AG04450 (cell line): ENCODE measurements at regions not wholly inside any gene's neighbourhood (a gene's known extent, or its start where the extent isn't known, plus 50 kb on each side); places are given as distances from the start of the nearest gene placed in this dataset.
"Not testable (repeated sequence)": the region's sequence is repeated elsewhere in the genome, so short reads cannot be mapped to it uniquely, and the experiment has no call there.

Experiments
- CTCF ChIA-PET: fragments of 300-600, 350-600 bp; formaldehyde crosslinking; extraction: SDS; loops from one replicate; lab custom pipeline; 2022; ENCODE audit warnings: antibody characterized with exemption, inconsistent platforms; lab: Charles Lee
- POLR2A ChIA-PET: fragments of 350-600 bp; formaldehyde crosslinking; extraction: SDS; loops from one replicate; lab custom pipeline; 2021; ENCODE audit warnings: antibody characterized with exemption, inconsistent platforms; lab: Yijun Ruan, JAX
- DNase-seq: peaks from one replicate; pipeline ENCODE4 v3.0.0-alpha.2; 2011; ENCODE audit warnings: low read depth, low spot score
- H3K27ac ChIP-seq: one replicate; pipeline ENCODE4 v1.5.1; 2012; ENCODE audit warnings: low read depth, low read length, control low read depth
- H3K27me3 ChIP-seq: one replicate; pipeline ENCODE4 v1.6.0; 2012; ENCODE audit warnings: low read length; ENCODE audit not compliant: control insufficient read depth, insufficient read depth
- H3K4me3 ChIP-seq: 2 replicates; pipeline ENCODE4 v1.5.1; 2011; ENCODE audit warnings: mild to moderate bottlenecking, low read depth, low read length, control low read depth
- H3K9me3 ChIP-seq: 2 replicates; pipeline ENCODE4 v1.5.1; 2012; ENCODE audit warnings: low read length; ENCODE audit not compliant: control insufficient read depth, insufficient read depth
- CTCF ChIP-seq: IDR thresholded peaks from 2 replicates; pipeline ENCODE4 v1.5.1; 2011; ENCODE audit warnings: low read depth, low read length, control low read depth, inconsistent platforms

- POLR2A ChIA-PET: no interaction called here
- H3K27ac ChIP-seq: no peak overlapping the region
- H3K9me3 ChIP-seq: peaks cover 5% of the 10 kb centered on the region; the same call in 1 of the 2 replicates
- H3K4me3 ChIP-seq: no peak overlapping the region
- CTCF ChIA-PET: no interaction called here
- TF ChIP-seq CTCF: no peak
- no peaks in the 10 kb centered on the region for H3K27me3 ChIP-seq
- no peak for DNase-seq
Observed at GRCh38 chr9:29432191-29432590, 1858.9 kb upstream of the C9orf72 start.

GRCh38 chr9:29432656-29433055 is 1859.4 kb upstream of the C9orf72 start:
- H3K27ac ChIP-seq, H3K9me3 ChIP-seq, H3K27me3 ChIP-seq, H3K4me3 ChIP-seq, DNase-seq, CTCF ChIA-PET, POLR2A ChIA-PET: not testable (repeated sequence)

- no peak overlapping the region for H3K27ac ChIP-seq
- H3K9me3 ChIP-seq: peaks cover 6% of the 10 kb centered on the region; the same call in 1 of the 2 replicates
- H3K27me3 ChIP-seq: no peaks in the 10 kb centered on the region
- ChIA-PET CTCF (no interaction called here), POLR2A (no interaction called here)
- no peak for DNase-seq
- TF ChIP-seq CTCF: no peak
- H3K4me3 ChIP-seq: no peak overlapping the region
Observed at GRCh38 chr9:29435368-29435767, 1862.1 kb upstream of the C9orf72 start.

- H3K27ac ChIP-seq: no peak overlapping the region
- H3K9me3 ChIP-seq: peaks cover 6% of the 10 kb centered on the region; the same call in 1 of the 2 replicates
- POLR2A ChIA-PET: no interaction called here
- H3K27me3 ChIP-seq: no peaks in the 10 kb centered on the region
- no peak overlapping the region for H3K4me3 ChIP-seq
- TF ChIP-seq CTCF: no peak
- DNase-seq: no peak
- CTCF ChIA-PET: no interaction called here
Observed at GRCh38 chr9:29437526-29437925, 1864.2 kb upstream of the C9orf72 start.

GRCh38 chr9:29439961-29440360 is 1866.7 kb upstream of the C9orf72 start:
- CTCF ChIA-PET: no interaction called here
- Histone ChIP-seq H3K4me3 (no peak overlapping the region), H3K27me3 (no peaks in the 10 kb centered on the region), H3K27ac (no peak overlapping the region), H3K9me3 (peaks cover 7% of the 10 kb centered on the region; the same call in 1 of the 2 replicates)
- POLR2A ChIA-PET: no interaction called here
- TF ChIP-seq CTCF: no peak
- DNase-seq: no peak

- no peak for TF ChIP-seq CTCF
- Histone ChIP-seq H3K27me3 (no peaks in the 10 kb centered on the region), H3K27ac (no peak overlapping the region), H3K9me3 (peaks cover 7% of the 10 kb centered on the region; the same call in 1 of the 2 replicates), H3K4me3 (no peak overlapping the region)
- CTCF ChIA-PET: no interaction called here
- POLR2A ChIA-PET: no interaction called here
- no peak for DNase-seq
Observed at GRCh38 chr9:29440449-29440848, 1867.2 kb upstream of the C9orf72 start.
